ENCODE measurements at regions not wholly inside any gene's neighbourhood (a gene's known extent, or its start where the extent isn't known, plus 50 kb on each side); places are given as distances from the start of the nearest gene placed in this dataset.

- TF ChIP-seq EZH2 (IDR thresholded peaks at IDR 0.05) (no peak), POLR2AphosphoS5 (IDR thresholded peaks at IDR 0.05; ENCODE audit: borderline replicate concordance, low read depth, low read length) (no peak)
Measured at GRCh38 chr7:4436361-4436895, 245.7 kb upstream of the FOXK1 start.

Measured in SK-N-MC (cell line).